ENCODE measurements at regions not wholly inside any gene's neighbourhood (a gene's known extent, or its start where the extent isn't known, plus 50 kb on each side); places are given as distances from the start of the nearest gene placed in this dataset.

GRCh38 chr4:105068516-105068915 lies 78.2 kb upstream of the TET2 start:
- TF ChIP-seq RFX5 (IDR thresholded peaks at IDR 0.05) = no peak
- TF ChIP-seq MAZ (IDR thresholded peaks at IDR 0.05; ENCODE audit: borderline replicate concordance, low read depth, low read length) = no peak
- no peak for TF ChIP-seq SMC3 (IDR thresholded peaks at IDR 0.05)

Measured in A549 (cell line).